HG03342 (cell line): ENCODE measurements at regions not wholly inside any gene's neighbourhood (a gene's known extent, or its start where the extent isn't known, plus 50 kb on each side); places are given as distances from the start of the nearest gene placed in this dataset.
"Not testable (repeated sequence)": the region's sequence is repeated elsewhere in the genome, so short reads cannot be mapped to it uniquely, and the experiment has no call there.

Source experiments
- ATAC-seq: cut with Tn5 transposase; IDR thresholded peaks from one replicate; pipeline ENCODE4 v1.9.1; 2021; ENCODE audit warnings: mild to moderate bottlenecking, moderate library complexity; ENCODE audit not compliant: unreplicated experiment

DNA sequence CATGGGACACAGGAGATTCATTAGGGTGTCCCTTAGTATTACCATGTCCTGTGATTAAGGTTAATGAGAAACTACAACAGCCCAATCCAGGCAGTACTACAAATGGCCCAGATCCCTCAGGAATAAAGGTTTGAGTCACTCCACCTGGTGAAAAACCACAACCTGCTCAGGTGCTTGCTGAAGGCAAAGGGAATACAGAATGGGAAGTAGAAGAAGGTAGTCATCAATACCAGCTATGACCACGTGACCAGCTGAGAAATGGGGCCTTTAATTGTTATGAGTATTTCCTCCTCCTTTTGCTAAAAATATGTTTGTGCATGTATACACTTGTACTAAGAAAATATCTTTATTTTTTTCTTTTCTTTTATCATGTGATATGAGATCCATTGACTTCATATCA is 91.1 kb upstream of the ADAMTS5 start:
- ATAC-seq = no peak

DNA sequence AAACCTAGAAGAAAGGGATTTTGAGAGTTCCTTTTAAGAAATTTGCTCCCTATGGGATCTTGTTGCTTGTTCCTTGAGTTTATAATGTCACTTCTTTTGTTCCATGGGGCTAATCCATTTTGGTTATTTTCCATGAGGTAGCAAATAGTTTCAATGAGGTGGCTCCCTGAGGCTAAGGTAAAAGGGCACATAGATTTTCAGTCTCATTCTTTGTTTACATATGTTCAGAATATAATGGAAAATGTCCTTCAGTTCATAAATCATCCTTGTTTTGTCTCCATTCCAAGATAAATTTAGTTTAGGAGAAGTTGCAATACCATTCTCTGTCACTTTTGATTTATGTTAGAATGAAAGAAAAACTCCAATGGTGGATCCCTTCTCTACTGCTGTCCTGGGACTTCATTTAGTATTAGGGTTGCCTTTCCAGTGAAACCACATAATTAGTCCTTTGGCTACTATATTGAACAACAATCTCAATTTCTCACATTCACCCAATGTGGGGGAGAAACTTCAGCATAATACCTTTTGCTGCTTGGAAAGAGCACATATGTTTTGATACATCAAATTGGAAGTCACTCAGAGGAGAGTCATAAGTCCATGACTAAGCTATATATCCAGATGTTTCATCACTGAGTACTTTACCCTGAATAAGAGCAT is 80.9 kb upstream of the ADAMTS5 start:
- ATAC-seq = no peak

- ATAC-seq = no peak
Observed at GRCh38 chr21:27047283-27047657, 80.4 kb upstream of the ADAMTS5 start.

- ATAC-seq = no peak
Observed at GRCh38 chr21:27045281-27045985, 78.5 kb upstream of the ADAMTS5 start.

GRCh38 chr21:27043377-27043776 is 76.5 kb upstream of the ADAMTS5 start:
- no peak for ATAC-seq

DNA sequence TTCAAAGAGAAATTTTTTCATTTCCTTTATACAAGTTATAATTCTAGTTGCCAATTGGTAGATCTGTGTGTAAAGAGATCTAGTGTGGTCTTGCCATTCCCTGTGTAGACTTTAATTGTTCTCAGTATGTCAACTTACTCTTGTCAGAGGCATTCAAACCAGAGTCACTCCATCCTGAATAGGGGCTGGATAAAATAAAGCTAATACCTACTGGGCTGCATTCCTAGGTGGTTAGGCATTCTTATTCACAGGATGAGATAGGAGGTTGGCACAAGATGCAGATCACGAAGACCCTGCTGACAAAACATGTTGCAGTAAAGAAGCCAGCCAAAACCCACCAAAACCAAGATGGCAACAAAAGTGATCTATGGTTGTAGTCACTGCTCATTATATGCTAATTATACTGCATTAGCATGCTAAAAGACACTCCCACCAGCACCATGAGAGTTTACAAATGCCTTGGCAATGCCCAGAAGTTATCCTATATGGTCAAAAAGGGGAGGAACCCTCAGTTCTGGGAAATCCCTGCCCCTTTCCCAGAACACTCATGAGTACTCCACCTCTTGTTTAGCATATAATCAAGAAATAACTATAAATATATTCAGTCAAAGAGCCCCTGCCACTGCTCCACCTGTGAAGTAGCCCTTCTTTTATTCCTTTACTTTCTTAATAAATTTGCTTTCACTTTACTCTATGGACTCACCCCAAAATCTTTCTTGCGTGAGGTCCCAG is 74.0 kb upstream of the ADAMTS5 start:
- ATAC-seq = no peak

DNA sequence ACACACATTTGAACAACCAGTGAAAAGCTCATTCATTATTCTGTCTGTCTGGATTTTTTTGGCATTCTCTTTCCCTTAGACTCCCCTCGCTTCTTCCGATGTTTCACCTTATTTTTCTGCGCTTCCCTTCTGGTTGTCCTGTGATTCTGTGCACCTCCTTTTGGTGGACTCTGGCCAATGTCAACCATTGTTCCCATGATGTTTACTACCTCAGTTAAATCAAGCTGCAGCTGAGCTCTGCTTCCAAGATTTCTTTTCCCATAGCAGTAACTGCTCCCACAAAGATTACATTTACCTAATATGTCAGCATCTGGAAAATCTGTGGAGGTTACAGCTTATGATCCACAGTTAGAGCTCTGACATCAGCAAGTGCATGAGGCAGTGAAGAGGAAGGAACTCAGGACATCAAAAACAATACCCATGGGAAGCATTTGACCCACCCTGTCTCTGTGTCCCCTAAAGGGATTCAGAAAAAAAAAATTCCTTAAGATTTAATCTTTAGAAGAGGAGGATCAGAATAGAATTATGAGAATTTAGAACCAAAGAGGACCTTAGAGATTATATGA is 69.9 kb upstream of the ADAMTS5 start:
- ATAC-seq = no peak

GRCh38 chr21:27035791-27036190 is 68.9 kb upstream of the ADAMTS5 start:
- no peak for ATAC-seq

GRCh38 chr21:27034796-27035195 is 67.9 kb upstream of the ADAMTS5 start:
- no peak for ATAC-seq

DNA sequence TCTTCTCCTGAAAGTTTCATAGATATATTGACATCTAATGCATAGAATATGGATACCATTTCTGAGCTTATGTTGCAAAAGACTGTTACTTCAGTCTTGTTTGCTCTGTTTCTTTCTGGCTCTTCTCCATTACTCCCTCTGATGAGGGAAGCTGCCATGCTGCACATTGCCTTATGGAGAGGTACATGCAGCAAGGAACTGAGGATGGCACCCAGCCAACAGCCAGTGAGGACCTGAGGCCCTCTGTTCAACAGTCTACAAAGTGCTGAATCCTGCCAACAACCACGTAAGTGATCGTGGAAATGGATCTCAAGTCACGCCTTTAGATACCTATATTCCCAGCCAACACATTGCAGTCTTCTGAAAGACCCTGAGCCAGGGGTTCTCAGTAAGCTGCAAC is 66.6 kb upstream of the ADAMTS5 start:
- no peak for ATAC-seq

DNA sequence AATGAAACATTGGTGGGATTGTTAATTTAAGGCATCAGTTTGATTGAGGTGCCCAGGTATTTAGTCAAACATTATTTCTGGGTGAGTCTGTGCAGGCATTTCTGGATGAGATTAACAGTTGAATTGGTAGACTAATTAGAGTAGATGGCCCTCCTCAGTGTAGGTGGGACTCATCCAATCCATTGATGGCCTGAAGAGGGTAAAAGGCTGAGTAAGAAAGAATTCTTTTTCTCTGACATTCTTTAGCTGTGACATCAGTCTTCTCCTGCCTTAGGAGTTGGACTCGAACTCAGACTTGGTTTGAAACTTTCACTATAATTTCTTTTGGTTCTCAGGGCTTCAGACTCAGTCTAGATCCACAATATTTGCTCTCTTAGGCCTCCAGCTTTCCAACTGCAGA is 59.6 kb upstream of the ADAMTS5 start:
- ATAC-seq = no peak

DNA sequence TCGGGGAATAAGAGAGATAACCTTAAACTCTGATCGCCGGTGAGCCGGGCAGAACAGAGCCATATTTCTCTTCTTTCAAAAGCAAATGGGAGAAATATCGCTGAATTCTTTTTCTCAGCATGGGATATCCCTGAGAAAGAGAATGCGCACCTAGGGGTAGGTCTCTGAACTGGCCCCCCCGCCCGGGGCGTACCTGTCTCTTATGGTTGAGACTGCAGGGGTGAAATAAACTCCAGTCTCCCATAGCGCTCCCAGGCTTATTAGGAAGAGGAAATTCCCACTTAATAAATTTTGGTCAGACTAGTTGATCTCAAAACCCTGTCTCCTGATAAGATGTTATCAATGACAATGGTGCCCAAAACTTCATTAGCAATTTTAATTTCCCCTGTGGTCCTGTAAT is 58.8 kb upstream of the ADAMTS5 start:
- ATAC-seq = not testable (repeated sequence)

GRCh38 chr21:27024971-27025370 is 58.1 kb upstream of the ADAMTS5 start:
- no peak for ATAC-seq

GRCh38 chr21:27024301-27024700 is 57.4 kb upstream of the ADAMTS5 start:
- no peak for ATAC-seq

- ATAC-seq = no peak
Observed at GRCh38 chr21:27023186-27023585, 56.3 kb upstream of the ADAMTS5 start.

- ATAC-seq = no peak
Observed at GRCh38 chr21:27021801-27022200, 54.9 kb upstream of the ADAMTS5 start.

- no peak for ATAC-seq
Observed at GRCh38 chr21:27021046-27021445, 54.2 kb upstream of the ADAMTS5 start.

DNA sequence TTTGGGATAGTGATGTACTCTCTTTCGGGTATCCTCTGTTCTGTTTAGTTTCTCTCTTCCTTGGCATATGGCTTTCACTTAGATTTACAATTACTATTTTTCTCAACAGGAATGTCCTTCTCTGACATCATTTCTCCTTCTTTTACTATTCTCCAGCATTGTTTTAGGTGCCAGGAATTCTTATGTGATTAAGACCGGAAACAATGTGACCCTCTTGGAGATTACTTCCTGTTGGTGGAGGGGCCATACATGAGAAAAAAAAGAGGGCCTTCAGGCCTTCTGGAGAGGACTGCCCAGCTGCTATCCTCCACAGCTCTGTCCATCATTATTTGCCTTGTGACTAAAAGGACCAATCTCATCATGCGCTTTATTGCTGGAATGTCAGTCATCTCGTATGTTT is 50.4 kb upstream of the ADAMTS5 start:
- ATAC-seq = no peak
